ENCODE measurements at regions not wholly inside any gene's neighbourhood (a gene's known extent, or its start where the extent isn't known, plus 50 kb on each side); places are given as distances from the start of the nearest gene placed in this dataset.
A peak's percentile ranks its signal among the peaks of the same experiment; 100 is the strongest.
"Not testable (repeated sequence)": the region's sequence is repeated elsewhere in the genome, so short reads cannot be mapped to it uniquely, and the experiment has no call there.

GRCh38 chr6:30807566-30807965 is 63.2 kb upstream of the IER3 start:
- not testable (repeated sequence) for DNase-seq (ENCODE audit: low read depth)

GRCh38 chr6:30806581-30807183 is 62.3 kb upstream of the IER3 start:
- peak; percentile 57 for DNase-seq (ENCODE audit: low read depth)

- DNase-seq (ENCODE audit: low read depth) = no peak
These were observed 60.0 kb upstream of the IER3 start for GRCh38 chr6:30804333-30804732.

DNA sequence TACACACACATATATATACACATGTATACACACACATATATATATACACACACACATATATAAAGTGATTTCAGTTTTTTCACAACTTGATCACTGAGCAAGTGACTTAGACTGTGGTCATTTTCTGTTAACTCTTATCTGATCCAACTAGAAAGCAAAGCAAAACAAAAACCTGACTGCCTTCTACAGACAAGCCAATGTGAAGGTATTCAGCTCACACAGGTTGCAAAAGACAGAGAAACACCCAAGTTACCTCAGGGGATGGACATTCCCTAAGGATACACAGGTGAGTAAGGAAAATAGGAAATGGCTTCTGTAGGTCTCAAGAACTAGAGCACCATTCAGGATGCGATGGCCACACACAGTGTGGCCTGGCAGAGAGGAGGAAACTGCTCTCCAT is 58.4 kb upstream of the IER3 start:
- DNase-seq (ENCODE audit: low read depth) = no peak

GRCh38 chr6:30801950-30802349 is 57.6 kb upstream of the IER3 start:
- no peak for DNase-seq (ENCODE audit: low read depth)

- no peak for DNase-seq (ENCODE audit: low read depth)
These were observed 56.5 kb upstream of the IER3 start for GRCh38 chr6:30800871-30801270.

DNA sequence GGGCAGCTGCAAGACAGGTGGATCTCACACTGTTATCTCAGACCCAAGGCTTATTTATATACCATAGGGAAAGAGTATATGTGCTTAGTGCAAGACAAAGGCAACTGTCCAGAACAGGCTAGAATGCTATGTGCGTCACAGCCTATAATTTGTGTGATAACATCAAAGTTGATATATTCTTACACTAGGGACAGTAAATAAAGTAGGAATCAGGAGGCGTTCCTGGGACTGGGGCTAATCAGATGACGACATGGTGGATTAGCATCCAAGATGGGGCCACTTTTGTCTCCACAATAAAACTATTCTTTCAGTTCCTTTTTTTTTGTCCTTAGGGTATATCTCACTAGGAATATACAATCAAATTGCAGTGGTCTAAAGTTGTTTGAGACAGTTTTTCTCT is 54.9 kb upstream of the IER3 start:
- no peak for DNase-seq (ENCODE audit: low read depth)

GRCh38 chr6:30798494-30798893 is 54.1 kb upstream of the IER3 start:
- no peak for DNase-seq (ENCODE audit: low read depth)

- DNase-seq (ENCODE audit: low read depth) = no peak
These were observed 51.4 kb upstream of the IER3 start for GRCh38 chr6:30795549-30796293.

Data from HT1080 (cell line).